Stimulated activated CD4-positive, alpha-beta T cell treated with anti-CD3 and anti-CD28 coated beads, Interleukin-4, amount 100 ng/mL, for 48 hours (primary cell): ENCODE measurements at regions not wholly inside any gene's neighbourhood (a gene's known extent, or its start where the extent isn't known, plus 50 kb on each side); places are given as distances from the start of the nearest gene placed in this dataset.

ENCODE experiments used
- DNase-seq, 2 donors: peaks; one replicate each; pipeline ENCODE4 v3.0.0-alpha.2; 2020; ENCODE audit warnings: low read depth in 2 of 2

- no peak for DNase-seq
Observed at GRCh38 chr13:78979349-78979748, 320.4 kb upstream of the OBI1 start.

DNA sequence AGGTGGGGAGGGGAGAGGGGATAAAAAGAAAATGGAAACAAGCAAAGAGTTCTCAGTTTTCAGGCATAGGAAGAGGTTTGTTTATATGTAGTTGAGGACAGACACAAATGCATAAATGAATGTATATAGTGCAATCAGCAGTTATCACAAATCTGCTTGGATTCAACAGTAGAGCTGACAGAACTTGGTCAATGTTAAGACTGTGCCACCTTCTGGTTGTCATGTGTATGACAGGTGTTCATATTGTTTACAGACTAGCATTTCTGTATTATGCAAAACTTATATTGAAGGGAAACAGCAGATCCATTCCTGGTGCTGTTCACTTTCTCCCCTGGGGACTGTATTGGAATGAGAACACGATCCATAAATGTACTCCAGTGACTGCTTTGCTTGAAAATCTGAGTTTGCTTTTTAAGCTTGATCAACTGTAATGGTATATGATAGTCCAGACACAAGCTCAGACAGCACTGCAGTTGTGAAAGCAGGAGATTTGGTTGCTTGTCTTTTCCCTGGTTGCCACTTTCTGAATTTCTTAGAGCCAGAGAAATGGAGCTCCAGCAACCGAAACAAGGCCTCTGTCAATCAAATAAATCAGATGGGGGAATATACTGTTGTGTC is 319.5 kb upstream of the OBI1 start:
- DNase-seq, result peak; percentile 3 to 11

DNA sequence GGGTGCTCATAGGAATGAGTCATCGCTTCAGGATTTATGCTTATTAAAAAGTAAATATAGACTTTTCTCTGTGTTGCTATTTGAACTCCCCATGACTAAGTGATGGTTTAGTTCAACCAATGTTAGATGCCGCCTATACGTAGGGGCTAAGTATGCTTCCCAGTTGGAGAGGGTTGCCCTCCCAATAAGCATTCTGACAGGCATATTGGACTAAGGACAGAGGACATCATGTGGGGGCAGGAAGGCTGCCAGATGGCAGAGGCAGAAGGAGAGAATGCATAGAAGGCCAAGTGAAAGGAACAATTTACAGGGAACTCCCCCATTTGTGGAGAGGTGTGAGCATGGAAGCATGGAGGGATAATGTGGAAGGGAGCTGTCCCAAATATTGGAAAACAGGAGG is 318.4 kb upstream of the OBI1 start:
- no peak for DNase-seq

DNA sequence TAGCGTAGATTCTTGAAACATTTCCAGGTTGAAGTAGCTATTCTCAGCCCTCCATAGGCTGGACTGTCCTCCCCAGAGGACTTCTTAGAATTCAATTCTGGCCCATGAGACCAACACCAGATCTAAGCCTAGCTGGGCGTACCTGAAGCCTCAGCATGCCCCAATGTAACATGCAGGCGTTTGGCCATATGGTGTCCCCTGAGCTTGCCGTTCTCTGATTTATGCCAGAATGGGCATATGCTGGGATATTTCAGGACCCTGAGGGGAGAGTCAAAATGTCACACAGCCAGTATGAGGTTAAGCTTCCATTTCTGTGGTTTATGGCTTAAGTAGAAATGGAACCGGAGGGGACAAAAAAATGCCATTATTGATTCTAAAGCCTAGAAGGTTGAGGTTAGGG is 317.7 kb upstream of the OBI1 start:
- DNase-seq, result no peak

GRCh38 chr13:78972561-78972960 is 313.6 kb upstream of the OBI1 start:
- no peak for DNase-seq

- no peak for DNase-seq
Observed at GRCh38 chr13:78971355-78972025, 312.5 kb upstream of the OBI1 start.

- no peak for DNase-seq
Observed at GRCh38 chr13:78960881-78961280, 301.9 kb upstream of the OBI1 start.

- DNase-seq, result no peak
Observed at GRCh38 chr13:78958006-78958405, 299.1 kb upstream of the OBI1 start.

- no peak for DNase-seq
Observed at GRCh38 chr13:78940455-78941130, 281.6 kb upstream of the OBI1 start.

- DNase-seq, result no peak
Observed at GRCh38 chr13:78934336-78934735, 275.4 kb upstream of the OBI1 start.

DNA sequence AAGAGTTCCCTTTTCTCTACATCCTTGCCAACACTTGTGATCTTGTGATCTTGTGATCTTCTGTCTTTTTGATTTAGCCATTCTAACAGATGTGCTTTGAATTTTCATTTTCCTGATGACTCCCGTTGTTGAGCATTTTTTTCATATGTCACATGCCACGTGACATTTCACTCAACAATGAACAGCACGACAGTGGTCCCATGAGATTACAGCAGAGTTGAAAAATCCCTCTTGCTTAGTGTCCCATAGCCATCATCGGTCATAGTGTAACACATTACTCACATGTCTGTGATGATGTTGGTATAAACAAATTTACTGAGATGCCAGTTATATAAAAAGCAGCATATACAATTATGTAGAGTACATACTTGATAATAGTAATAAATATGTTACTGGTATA is 256.1 kb upstream of the OBI1 start:
- no peak for DNase-seq

DNA sequence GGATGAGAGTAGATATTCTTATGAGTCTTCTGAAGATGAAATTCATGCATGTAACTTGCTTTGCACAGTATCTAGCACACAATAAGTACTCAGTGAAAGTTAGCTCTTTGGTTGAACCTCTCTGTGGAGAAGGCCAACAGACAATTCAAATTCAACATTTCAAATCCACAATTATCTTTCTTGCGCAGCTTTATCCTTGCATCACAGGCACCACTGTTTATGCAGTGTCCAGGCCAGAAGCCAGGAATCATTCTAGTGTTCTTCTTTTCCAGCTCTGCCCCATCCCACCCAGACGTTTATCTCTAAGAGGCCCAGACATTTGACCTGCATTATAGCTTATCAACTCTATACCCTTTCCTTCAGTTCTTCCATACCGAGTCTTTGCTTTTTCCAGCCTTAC is 254.7 kb upstream of the OBI1 start:
- DNase-seq, result no peak

DNA sequence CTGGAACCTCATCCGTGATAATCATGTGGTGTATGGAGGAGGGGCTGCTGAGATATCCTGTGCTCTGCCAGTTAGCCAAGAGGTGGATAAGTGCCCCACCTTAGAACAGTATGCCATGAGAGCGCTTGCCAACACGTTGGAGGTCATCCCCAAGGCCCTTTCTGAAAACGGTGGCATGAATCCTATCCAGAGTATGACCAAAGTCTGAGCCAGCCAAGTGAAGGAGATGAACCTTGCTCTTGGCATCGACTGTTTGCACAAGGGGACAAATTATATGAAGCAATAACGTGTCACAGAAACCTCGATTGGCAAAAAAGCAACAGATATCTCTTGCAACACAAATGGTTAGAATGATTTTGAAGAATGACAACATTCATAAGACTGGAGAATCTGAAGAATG is 251.2 kb upstream of the OBI1 start:
- no peak for DNase-seq

DNA sequence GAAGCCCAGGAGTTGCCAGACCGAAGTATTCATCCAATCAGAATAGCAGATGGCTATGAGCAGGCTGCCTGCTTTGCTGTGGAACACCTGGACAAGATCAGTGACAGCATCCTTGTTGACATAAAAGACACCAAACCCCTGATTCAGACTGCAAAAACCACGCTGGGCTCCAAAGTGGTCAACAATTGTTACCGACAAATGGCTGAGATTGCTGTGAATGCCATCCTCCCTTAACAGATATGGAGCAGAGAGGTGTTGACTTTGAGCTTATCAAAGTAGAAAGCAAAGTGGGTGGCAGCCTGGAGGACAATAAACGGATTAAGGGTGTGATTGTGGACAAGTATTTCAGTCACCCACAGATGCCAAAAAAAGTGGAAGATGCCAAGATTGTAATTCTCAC is 250.3 kb upstream of the OBI1 start:
- DNase-seq, result no peak

- no peak for DNase-seq
Observed at GRCh38 chr13:78907006-78907405, 248.1 kb upstream of the OBI1 start.

DNA sequence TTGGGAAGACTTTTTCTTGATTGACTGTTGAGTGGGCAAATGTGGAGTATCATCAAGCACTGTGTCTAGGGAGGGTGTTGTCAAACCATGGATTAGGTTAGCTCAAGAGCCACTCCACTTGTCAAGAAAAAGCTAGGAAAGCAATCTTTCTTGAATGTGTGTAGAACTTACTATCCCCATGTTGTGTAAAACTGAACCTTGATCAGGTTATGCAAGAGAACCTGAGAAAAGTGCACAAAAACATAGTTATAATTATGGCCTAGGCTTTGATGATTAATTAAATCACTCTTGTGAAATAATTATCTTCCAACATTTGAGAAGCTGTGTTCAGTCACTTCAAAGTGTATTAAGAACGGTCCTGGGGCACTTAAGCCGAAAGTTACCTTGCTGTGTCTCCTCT is 238.2 kb upstream of the OBI1 start:
- DNase-seq, result no peak

DNA sequence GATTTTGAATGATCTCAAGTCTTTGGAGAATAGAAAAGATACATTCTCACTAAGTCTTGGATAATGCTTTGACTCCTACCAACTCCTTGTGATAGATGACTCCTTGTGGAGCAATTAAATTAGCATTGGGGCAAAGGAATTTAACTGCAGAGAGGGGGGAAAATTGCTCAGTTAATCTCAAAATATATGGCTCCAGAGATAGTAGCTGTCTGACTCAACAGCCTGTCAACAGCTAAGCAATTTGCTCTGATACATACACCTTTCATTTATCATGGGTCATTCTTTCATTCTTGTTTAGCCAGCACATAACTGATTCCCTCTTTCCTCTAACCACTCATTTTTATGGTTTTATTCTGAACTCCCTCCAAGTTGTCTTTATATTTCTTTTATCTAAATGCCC is 225.6 kb upstream of the OBI1 start:
- no peak for DNase-seq

DNA sequence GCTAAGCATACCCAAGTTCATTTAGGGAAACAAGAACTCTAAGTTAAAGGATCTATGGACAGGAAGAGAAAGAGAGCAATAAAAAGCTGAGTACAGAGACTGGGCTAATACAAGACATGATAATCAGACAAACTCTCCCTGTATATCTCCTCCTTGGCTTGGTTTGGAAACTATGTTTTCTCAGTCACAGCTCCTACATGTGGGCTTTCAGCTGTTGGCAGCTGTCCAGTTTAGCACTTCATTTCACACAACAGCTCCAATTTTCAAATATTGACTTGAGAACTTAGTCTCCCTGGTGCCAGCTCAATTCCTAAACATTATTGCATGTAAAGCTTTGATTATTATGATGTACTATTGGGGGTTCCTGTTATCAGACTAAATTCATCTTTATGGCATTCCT is 222.8 kb upstream of the OBI1 start:
- no peak for DNase-seq

- DNase-seq, result no peak
Observed at GRCh38 chr13:78881054-78881453, 222.1 kb upstream of the OBI1 start.

- no peak for DNase-seq
Observed at GRCh38 chr13:78876915-78877549, 218.1 kb upstream of the OBI1 start.

DNA sequence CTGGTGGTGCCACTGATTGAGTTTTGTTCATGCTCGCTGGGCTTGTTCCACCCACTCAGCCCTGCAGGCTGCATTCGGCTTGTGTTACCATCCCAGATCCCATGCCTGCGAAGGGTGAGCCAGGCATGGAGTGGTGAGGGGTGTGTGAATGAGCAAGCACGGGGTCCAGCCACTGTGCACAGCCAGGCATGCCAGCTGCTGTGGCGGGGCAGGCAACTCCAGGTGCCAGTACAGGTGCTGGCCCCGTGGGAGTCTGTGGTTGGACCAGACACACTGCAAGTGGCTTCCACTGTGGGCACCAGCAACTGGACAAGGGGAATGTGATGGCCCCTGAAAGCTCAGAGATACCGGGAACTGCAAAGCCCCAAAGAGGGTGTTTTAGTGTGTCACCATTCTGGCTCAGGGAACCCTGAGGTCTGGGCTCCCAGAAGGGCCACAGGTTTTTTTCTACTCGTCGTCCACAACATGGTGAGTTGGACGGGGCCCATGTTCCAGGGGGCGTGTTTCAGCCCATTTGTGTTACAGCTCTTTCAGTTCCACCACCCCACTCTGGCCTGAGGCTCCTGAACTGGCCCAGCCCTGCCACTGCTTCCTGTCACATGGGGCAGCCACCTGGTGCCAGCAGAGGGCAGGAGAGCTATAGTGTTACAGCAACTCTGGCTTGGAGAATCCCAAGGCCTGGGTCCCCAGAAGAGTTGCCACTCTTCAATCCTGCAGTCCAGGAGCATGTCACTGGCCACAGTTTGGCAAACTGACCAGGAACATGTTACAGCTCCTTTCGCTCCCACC is 217.0 kb upstream of the OBI1 start:
- DNase-seq, result no peak

DNA sequence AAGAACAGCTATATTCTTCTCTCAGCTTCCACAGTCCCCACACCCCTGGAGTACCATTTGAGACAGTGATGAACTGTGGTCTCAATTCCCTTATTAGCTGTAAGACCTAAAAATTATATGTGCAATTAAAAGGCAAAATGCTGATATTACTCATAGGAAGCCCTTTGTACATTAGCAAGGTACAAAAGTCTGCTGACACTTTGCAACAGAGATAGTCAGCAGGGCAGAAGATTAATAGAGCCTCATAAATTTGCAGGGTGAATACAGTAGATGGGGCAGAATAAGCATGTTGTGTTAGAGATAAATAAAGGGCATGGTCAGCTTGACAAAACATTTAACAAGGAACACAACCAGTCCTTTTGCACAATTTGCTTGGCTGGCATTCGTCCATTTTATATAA is 210.0 kb upstream of the OBI1 start:
- no peak for DNase-seq
